NCI-H2196 (cell line): ENCODE measurements at regions not wholly inside any gene's neighbourhood (a gene's known extent, or its start where the extent isn't known, plus 50 kb on each side); places are given as distances from the start of the nearest gene placed in this dataset.
A peak's percentile ranks its signal among the peaks of the same experiment; 100 is the strongest.
"Not testable (repeated sequence)": the region's sequence is repeated elsewhere in the genome, so short reads cannot be mapped to it uniquely, and the experiment has no call there.

ENCODE experiments used
- DNase-seq: peaks from one replicate; lab custom pipeline; 2025; ENCODE audit not compliant: unreplicated experiment; lab: John Stamatoyannopoulos, UW

GRCh38 chr6:6966569-6966968 lies 141.2 kb upstream of the RREB1 start:
- DNase-seq = no peak

DNA sequence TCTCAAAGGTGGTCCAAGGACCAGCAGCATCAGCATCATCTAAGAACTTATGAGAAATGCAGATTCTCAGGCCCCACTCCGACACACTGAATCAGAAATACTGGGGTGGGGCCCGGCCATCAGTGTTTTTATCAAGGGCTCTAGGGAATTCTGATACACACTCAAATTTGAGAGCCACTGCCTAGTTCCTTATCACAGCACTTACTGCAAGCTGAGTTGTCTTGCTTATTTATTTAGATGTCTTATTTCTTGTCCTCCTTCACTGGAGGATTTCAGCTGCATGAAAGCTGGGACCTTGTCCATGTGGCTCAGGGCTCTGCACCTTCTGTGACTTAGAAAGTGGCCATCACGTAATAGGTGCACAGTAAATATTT lies 139.4 kb upstream of the RREB1 start:
- DNase-seq = no peak

DNA sequence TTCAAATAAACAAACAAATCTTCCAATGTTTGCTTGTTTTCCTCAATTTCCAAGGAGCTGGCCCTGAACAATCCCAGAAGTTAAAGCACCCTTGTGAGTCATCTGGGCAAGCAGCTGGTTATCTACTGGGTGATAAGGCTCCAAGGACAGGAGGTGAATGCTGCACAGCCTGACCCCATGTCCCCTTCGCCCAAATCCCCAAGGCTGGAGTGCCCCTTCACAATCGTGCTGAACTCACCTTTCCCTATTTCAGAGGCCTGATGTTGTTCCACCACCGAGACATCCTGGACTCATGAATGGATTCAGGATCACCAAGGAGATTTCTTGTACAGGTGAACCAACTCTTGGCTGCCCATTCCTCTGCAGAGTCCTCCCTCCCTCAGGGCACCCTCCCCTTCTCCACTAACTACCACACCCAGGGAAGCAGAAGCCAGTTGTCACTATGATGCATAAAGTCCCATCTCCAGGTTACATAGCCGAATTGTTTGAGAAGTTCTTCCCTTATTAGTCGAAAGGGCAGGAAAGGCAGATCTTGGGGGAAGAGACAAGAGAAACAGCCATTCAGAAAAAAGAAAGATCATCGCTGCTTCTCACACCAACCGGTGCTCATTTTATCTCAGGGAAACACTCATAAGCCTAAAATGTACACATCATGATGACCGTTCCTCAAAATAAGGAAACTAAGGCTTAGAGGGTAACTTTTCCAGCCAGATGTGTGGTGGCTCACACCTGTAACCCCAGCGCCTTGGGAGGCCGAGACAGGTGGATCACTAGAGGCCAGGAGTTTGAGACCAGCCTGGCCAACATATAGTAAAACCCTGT lies 138.8 kb upstream of the RREB1 start:
- DNase-seq = no peak

DNA sequence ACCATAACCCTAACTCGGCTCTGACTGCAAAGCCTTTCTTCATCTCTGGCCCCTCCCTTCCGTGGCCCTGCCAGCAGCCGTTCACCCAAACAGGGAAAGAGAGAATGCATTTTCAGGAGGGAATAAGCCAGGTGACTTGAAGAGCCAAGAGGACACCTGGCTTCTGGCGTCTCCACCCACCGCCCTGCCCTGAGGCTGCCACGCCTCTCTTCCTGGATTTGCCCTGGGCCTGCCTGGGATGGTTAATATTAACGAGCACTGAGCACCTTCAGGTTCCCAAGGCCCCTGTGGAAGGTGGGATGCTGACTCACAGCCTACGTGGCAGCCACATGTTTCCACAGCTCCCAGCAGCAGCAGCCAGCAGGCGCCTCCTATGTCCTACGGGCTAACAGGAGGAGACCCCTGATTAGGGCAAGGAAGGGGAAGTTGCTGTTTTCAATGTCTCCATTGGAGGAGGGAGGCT lies 138.0 kb upstream of the RREB1 start:
- DNase-seq = peak; percentile 46

- no peak for DNase-seq
Measured at GRCh38 chr6:6970851-6971250, 136.9 kb upstream of the RREB1 start.

DNA sequence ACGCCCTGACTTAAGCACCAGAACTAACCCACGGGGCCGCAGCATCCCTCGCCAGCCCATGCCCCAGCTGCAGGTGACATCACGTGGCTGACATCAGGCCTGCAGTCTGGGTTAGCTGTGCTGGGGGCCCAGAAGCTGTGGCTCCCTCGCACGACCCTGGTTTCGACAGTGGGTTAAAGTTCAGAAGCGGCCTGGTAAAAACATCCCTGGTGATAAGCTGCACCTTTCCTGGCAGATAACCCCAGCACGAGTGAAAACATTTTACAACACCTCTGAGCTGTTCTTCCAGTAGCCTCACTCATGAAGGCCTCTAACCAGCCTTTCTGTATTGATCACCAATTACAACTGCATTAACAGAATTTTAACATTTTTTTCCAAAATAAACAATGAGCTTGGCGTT lies 136.4 kb upstream of the RREB1 start:
- no peak for DNase-seq

- DNase-seq = no peak
Measured at GRCh38 chr6:6972456-6972855, 135.3 kb upstream of the RREB1 start.

GRCh38 chr6:6973721-6974120 lies 134.0 kb upstream of the RREB1 start:
- DNase-seq = no peak

DNA sequence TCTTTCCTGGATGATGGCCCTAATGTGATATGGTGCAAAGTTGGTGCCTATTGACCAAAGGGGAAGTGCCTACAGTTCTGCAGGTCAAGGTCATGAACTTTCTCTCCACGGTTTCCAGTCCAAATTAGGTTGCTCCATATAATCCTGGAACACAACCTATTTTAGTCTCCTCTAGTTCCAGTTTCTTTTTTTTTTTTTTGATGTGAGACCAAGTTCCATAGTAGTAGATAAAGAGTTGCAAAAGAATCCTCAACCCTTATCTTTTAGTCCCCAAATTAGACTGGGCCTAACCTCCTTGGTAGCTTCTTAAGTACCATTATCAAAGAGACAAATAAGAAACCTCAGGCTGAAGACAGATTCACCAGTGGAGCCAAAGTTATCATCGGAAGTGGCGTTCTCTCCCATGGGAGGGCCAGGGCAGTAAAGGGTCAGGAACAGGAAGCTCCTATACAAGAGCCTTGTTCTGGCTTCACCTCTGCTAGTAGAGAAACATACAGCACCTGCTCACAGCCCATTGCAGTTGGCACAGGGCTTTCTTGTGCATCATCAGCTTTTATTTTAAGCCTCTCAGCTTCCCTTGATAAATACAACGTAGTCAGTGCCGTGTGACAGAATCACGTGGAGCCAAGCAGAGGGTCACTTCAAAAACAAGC lies 132.2 kb upstream of the RREB1 start:
- DNase-seq = peak; percentile 64

DNA sequence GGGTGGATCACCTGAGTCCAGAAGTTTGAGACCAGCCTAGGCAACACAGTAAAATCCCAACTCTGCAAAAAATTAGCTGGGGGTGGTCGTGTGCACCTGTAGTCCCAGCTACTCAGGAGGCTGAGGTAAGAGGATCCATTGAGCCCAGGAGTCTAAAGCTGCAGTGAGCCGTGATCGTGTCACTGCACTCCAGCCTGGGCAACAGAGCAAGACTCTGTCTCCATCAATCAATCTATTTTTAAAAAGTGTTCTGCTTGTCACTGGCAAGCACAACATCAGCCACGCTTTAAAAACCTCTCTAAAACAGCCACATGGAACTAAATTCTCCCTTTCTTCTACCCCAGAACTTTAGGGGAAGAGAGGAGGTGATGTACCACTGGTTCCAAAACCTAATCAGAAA lies 131.6 kb upstream of the RREB1 start:
- DNase-seq = no peak

GRCh38 chr6:6978731-6979130 lies 129.0 kb upstream of the RREB1 start:
- DNase-seq = no peak

DNA sequence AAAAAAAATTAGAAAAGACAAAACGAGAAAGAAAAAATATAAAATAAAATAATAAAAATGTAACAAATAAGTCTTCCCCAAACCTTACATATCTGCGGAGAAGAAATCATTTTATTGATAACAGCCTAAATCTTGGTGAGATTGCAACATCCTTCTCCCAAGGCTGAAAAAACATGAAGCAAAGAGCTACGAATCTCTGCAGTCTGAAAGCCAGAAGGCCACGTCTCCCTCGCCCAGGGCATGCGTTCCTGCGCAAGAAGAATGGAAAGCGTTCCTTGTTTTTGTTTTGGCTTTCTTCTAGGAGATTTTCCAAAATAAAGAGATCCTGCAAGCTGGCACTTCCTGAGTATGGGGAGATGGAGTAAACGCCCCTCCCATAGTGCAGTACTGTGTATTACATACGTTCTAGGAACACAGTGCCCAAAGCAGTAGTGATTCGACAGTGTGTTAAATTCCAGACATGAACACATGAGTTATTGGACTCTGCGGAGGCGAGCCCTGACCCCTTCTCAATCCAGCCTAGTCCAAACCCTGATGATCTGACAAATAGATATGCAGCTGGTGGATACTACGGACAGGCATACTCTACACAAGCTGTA lies 126.7 kb upstream of the RREB1 start:
- no peak for DNase-seq

- DNase-seq = no peak
Measured at GRCh38 chr6:6981681-6982322, 126.0 kb upstream of the RREB1 start.

GRCh38 chr6:6982663-6983062 lies 125.1 kb upstream of the RREB1 start:
- no peak for DNase-seq

DNA sequence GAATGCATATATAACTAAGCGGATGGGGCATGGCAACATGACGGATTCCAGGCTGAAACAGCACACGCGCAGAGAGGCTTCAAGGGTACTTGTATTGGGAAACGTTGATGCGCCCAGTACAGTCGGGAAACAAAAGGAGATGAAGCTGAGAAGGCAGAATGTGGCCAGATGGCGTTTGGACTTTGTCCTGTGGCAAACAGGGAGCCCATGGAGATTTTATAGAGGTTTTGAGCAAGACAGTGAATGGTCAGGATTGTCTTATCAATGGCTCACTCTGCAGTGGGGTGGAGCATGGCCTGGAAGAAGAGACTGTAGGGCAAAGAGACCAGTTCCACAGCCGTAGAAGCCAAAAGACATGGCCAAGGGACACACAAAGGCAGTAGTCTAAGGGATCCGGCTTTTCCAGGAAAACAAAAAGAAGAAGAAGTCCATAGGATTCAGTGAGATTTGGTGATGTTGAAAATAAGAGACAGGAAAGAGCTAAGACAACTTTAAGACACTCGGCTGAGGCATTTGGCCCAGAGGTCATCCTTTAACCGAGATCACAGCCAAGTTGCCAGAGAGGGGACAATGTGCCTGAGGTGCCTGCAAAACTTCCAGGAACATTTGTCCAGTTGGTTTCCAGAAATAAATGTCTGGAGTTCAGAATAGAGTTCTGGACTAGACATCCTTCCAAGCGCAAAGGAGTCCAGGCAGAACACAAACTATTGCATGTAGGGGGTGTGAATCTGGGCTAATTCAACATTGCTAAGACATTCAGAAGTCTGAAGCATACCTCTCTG lies 123.0 kb upstream of the RREB1 start:
- DNase-seq = no peak

DNA sequence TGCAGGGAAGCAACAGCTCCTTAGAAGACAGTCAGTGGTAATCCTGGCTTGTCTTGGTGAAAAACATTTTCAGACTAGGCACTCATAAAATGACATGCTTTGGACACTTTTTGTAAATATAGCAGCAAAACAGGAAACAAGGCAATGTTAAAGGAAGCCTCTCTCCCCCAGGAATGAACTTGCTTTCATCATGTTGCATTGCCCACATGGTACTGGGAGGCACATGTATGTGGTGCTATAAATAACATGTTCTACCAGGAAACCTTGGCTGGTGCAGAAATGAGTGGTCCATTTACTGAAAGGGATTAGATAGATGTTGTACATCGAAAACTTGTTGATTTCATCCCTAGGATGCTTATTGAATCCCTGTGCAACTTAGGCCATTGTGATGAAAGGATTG lies 121.4 kb upstream of the RREB1 start:
- DNase-seq = no peak

DNA sequence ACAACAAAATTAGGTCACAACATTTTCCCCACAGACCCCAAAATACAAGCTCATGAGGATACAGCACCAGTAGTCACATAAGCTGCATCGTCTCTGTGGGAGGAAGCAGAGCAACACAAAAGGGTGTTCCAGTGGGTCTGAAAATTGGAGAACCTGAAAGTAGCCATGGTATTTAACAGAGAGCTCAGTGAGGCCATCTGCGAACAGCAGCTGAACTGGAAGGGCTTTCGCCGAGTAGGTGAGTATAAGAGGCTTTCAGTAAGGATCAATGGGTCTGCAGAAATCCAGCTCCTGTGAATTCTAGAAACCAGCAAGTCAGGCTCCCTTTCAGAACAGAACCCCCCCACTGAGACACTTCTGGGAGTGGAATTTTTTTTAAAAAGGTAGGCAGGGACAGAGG lies 120.0 kb upstream of the RREB1 start:
- DNase-seq = no peak

GRCh38 chr6:6990059-6990458 lies 117.7 kb upstream of the RREB1 start:
- not testable (repeated sequence) for DNase-seq

- DNase-seq = no peak
Measured at GRCh38 chr6:6993503-6994237, 114.1 kb upstream of the RREB1 start.

DNA sequence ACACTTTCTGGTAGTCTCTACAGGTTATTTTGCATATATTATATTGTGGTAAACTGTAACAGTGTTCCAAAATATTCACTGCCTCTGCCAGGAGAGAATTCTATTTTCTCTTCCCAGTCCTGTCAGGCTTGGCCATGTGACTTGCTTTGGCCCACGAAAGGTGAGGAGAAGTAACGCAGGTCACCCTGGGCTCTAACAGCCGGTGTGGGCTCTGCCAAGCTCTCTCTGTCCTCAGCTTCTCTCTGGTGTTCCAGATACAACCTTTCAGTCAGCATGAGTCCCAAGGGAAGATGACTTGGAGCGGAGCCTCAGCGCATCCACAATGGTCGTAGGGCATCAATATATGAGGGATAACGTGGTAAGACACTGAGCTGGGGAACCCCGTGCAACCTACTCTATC lies 113.0 kb upstream of the RREB1 start:
- DNase-seq = no peak
